Caco-2 (cell line): ENCODE measurements at regions not wholly inside any gene's neighbourhood (a gene's known extent, or its start where the extent isn't known, plus 50 kb on each side); places are given as distances from the start of the nearest gene placed in this dataset.
"Not testable (repeated sequence)": the region's sequence is repeated elsewhere in the genome, so short reads cannot be mapped to it uniquely, and the experiment has no call there.

ENCODE experiments used
- BruUV-seq: library from RNA; stranded (reverse); fragments of 400-500 nt; replicated peaks from 2 replicates; lab custom pipeline; 2021; lab: Mats Ljungman, UMichigan
- CTCF ChIA-PET: fragments of 300-600 bp; sonication (Branson Sonifier 250); formaldehyde crosslinking; loops from one replicate; lab custom pipeline; 2022; ENCODE audit warnings: antibody characterized with exemption; lab: Charles Lee
- POLR2A ChIA-PET: fragments of 300-600 bp; sonication (Branson Sonifier 250); formaldehyde crosslinking; loops from one replicate; lab custom pipeline; 2022; ENCODE audit warnings: antibody characterized with exemption; lab: Charles Lee
- DNase-seq, 2 experiments: peaks; one replicate each; pipeline versions ENCODE4 v3.0.0 to v3.0.0-alpha.2; 2020 to 2022
- H3K27me3 ChIP-seq: replicated peaks from 2 replicates; pipeline ENCODE4 v1.6.0; 2011; ENCODE audit warnings: low read length; ENCODE audit not compliant: control insufficient read depth, insufficient read depth
- H3K36me3 ChIP-seq: 2 replicates; pipeline ENCODE4 v1.5.1; 2011; ENCODE audit warnings: low read length; ENCODE audit not compliant: control insufficient read depth, insufficient read depth
- H3K4me1 ChIP-seq: fragments of 250-450 bp; sonication (Bioruptor Pico); 2 replicates; pipeline ENCODE4 v1.5.1; 2020; ENCODE audit warnings: mild to moderate bottlenecking
- H3K4me3 ChIP-seq: 2 replicates; pipeline ENCODE4 v1.5.1; 2011; ENCODE audit warnings: low read depth, mild to moderate bottlenecking, control low read depth, low read length
- H3K9me3 ChIP-seq: fragments of 250-450 bp; sonication (Bioruptor Pico); 2 replicates; pipeline ENCODE4 v1.5.1; 2020; ENCODE audit warnings: mild to moderate bottlenecking, moderate library complexity
- H3K27ac Mint-ChIP-seq: one replicate; pipeline ENCODE4 v1.8.0; 2022; ENCODE audit warnings: mixed read lengths; ENCODE audit not compliant: unreplicated experiment
- H3K27me3 Mint-ChIP-seq: one replicate; pipeline ENCODE4 v1.8.0; 2022; ENCODE audit warnings: mixed read lengths; ENCODE audit not compliant: insufficient read depth, unreplicated experiment
- H3K36me3 Mint-ChIP-seq: one replicate; pipeline ENCODE4 v1.8.0; 2022; ENCODE audit warnings: mild to moderate bottlenecking, mixed read lengths; ENCODE audit not compliant: insufficient read depth, unreplicated experiment
- H3K4me1 Mint-ChIP-seq: one replicate; pipeline ENCODE4 v1.8.0; 2022; ENCODE audit warnings: low read depth, mixed read lengths; ENCODE audit not compliant: unreplicated experiment
- H3K4me3 Mint-ChIP-seq: one replicate; pipeline ENCODE4 v1.8.0; 2022; ENCODE audit warnings: mild to moderate bottlenecking, moderate library complexity, mixed read lengths; ENCODE audit not compliant: unreplicated experiment
- H3K9me3 Mint-ChIP-seq: one replicate; pipeline ENCODE4 v1.8.0; 2022; ENCODE audit warnings: mixed read lengths; ENCODE audit not compliant: unreplicated experiment
- intact Hi-C: fragments of 100-400 bp; cut with micrococcal nuclease; formaldehyde crosslinking; loops from one replicate; pipeline ENCODE4 v1.10.0; 2022; ENCODE audit not compliant: unreplicated experiment
- TF ChIP-seq, protein P1 (sequence below), 2 experiments: fragments of 200-600 bp in 1 of 2; IDR thresholded peaks; 1 replicate in 1 of 2; 2 replicates in 1 of 2; pipeline versions ENCODE4 v1.5.1 to v1.8.0; 2011 to 2022; ENCODE audit warnings: antibody characterized with exemption in 1 of 2, control low read depth in 1 of 2, inconsistent platforms in 1 of 2, low read depth in 1 of 2, low read length in 1 of 2, mild to moderate bottlenecking in 1 of 2, moderate library complexity in 1 of 2; ENCODE audit not compliant: insufficient read depth in 1 of 2, severe bottlenecking in 1 of 2, unreplicated experiment in 1 of 2

GRCh38 chr10:50688183-50688582 is 51.6 kb upstream of the ASAH2B start:
- BruUV-seq, CTCF ChIA-PET: not testable (repeated sequence)

GRCh38 chr10:50684365-50684764 is 55.4 kb upstream of the ASAH2B start:
- H3K4me1 Mint-ChIP-seq, H3K27me3 ChIP-seq, POLR2A ChIA-PET, H3K4me1 ChIP-seq, H3K36me3 Mint-ChIP-seq, H3K27ac Mint-ChIP-seq, H3K4me3 Mint-ChIP-seq, H3K27me3 Mint-ChIP-seq, CTCF ChIA-PET, BruUV-seq, H3K9me3 Mint-ChIP-seq, H3K4me3 ChIP-seq, DNase-seq, H3K9me3 ChIP-seq, intact Hi-C loops, H3K36me3 ChIP-seq: not testable (repeated sequence)

More at GRCh38 chr10:50688183-50688582, 51.6 kb upstream of the ASAH2B start:
- H3K36me3 Mint-ChIP-seq, H3K4me1 ChIP-seq, H3K4me1 Mint-ChIP-seq, H3K27me3 ChIP-seq, H3K36me3 ChIP-seq, H3K4me3 Mint-ChIP-seq, H3K9me3 ChIP-seq, DNase-seq, intact Hi-C loops, H3K4me3 ChIP-seq, H3K27ac Mint-ChIP-seq, POLR2A ChIA-PET, H3K27me3 Mint-ChIP-seq, H3K9me3 Mint-ChIP-seq: not testable (repeated sequence)

DNA sequence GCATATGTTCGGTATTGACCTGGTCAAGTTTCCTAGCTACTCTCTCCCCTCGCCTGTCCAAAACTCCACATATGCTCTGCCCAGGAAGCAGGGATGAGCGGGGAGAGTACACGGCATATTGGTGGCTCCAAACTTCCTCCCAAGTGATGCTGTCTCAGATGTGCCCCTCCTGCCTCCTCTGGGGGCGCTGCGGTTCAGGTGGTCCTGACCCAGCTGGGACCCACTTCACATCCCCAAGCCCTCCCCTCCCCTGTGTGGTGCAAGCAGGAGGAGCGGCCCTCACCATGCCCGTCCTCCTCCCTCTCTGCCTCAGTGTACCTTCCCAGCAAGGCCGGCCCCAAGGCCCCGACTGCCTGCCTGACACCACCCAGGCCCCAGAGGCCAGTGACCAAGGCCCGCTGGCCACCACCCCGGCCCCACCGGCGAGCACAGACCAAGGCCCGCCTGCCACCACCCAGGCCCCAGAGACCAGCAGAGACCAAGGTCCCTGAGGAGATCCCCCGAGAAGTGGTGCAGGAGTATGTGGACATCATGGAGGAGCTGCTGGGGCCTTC is 56.5 kb upstream of the ASAH2B start:
- H3K36me3 ChIP-seq, POLR2A ChIA-PET, H3K4me1 Mint-ChIP-seq, BruUV-seq, CTCF ChIA-PET, H3K4me3 Mint-ChIP-seq, H3K27me3 ChIP-seq, H3K4me1 ChIP-seq, H3K9me3 Mint-ChIP-seq, H3K27me3 Mint-ChIP-seq, H3K9me3 ChIP-seq, DNase-seq, H3K4me3 ChIP-seq, intact Hi-C loops, H3K36me3 Mint-ChIP-seq, H3K27ac Mint-ChIP-seq: not testable (repeated sequence)

DNA sequence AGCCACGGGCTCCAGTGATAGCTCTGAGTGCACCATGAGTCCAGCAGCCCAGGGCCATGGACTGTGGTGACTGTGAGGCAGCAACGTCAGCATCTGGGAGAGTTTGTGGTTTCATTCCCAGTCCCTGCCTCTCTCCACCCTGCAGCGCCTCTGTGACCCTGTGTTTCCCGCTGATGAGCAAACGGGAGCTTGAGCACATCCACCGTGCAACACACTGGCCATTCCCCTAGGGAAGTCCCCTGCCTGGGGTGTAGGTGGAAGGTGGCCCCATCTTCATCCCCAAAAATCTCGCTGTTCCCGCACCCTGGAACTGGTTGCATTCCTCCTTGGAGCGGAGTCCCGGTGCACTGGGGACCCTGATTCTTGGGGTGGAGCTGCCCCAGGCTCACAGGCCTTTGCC is 56.9 kb upstream of the SGMS1 start:
- H3K9me3 Mint-ChIP-seq, H3K36me3 Mint-ChIP-seq, POLR2A ChIA-PET, H3K27me3 ChIP-seq, H3K36me3 ChIP-seq, H3K27me3 Mint-ChIP-seq, H3K4me1 Mint-ChIP-seq, H3K9me3 ChIP-seq, intact Hi-C loops, H3K27ac Mint-ChIP-seq, H3K4me3 ChIP-seq, H3K4me3 Mint-ChIP-seq, DNase-seq, H3K4me1 ChIP-seq, BruUV-seq: not testable (repeated sequence)
- CTCF ChIA-PET = interaction anchor here (0.6 kb wide), 1 partner anchor 21 kb away, joined by 4 read pairs; no protein-coding TSS in a partner anchor

- BruUV-seq = no TSS peak
- no peak for DNase-seq
- Mint-ChIP-seq H3K27me3 (peaks cover 4% of the 10 kb centered on the region), H3K4me3 (no peak overlapping the region), H3K4me1 (no peaks in the 10 kb centered on the region), H3K27ac (no peak overlapping the region), H3K9me3 (no peaks in the 10 kb centered on the region), H3K36me3 (no peaks in the 10 kb centered on the region)
- ChIA-PET POLR2A (no interaction called here), CTCF (no interaction called here)
- intact Hi-C loops = no loop called here
- TF ChIP-seq, protein P1, sequence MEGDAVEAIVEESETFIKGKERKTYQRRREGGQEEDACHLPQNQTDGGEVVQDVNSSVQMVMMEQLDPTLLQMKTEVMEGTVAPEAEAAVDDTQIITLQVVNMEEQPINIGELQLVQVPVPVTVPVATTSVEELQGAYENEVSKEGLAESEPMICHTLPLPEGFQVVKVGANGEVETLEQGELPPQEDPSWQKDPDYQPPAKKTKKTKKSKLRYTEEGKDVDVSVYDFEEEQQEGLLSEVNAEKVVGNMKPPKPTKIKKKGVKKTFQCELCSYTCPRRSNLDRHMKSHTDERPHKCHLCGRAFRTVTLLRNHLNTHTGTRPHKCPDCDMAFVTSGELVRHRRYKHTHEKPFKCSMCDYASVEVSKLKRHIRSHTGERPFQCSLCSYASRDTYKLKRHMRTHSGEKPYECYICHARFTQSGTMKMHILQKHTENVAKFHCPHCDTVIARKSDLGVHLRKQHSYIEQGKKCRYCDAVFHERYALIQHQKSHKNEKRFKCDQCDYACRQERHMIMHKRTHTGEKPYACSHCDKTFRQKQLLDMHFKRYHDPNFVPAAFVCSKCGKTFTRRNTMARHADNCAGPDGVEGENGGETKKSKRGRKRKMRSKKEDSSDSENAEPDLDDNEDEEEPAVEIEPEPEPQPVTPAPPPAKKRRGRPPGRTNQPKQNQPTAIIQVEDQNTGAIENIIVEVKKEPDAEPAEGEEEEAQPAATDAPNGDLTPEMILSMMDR (IDR thresholded peaks at IDR 0.05; ENCODE audit: insufficient read depth in 1 of 2, low read depth in 1 of 2, low read length in 1 of 2, severe bottlenecking in 1 of 2, unreplicated experiment in 1 of 2) = no peak
- Histone ChIP-seq H3K4me3 (no peak overlapping the region), H3K36me3 (no peaks in the 10 kb centered on the region), H3K4me1 (no peaks in the 10 kb centered on the region), H3K27me3 (no peaks in the 10 kb centered on the region), H3K9me3 (no peaks in the 10 kb centered on the region)
These were observed 55.4 kb upstream of the SGMS1 start for GRCh38 chr10:50679149-50679548.

GRCh38 chr10:50675555-50675954 is 51.8 kb upstream of the SGMS1 start:
- POLR2A ChIA-PET, CTCF ChIA-PET: not testable (repeated sequence)

More at GRCh38 chr10:50675555-50675954, 51.8 kb upstream of the SGMS1 start:
- H3K4me3 Mint-ChIP-seq, H3K4me1 ChIP-seq, H3K27me3 Mint-ChIP-seq, H3K27ac Mint-ChIP-seq, H3K4me1 Mint-ChIP-seq, intact Hi-C loops, H3K9me3 Mint-ChIP-seq, H3K36me3 ChIP-seq, DNase-seq, H3K36me3 Mint-ChIP-seq, H3K4me3 ChIP-seq, H3K27me3 ChIP-seq, BruUV-seq, H3K9me3 ChIP-seq: not testable (repeated sequence)
